HepG2 (cell line): ENCODE measurements at regions not wholly inside any gene's neighbourhood (a gene's known extent, or its start where the extent isn't known, plus 50 kb on each side); places are given as distances from the start of the nearest gene placed in this dataset.

Experiments used
- ATAC-seq: fragments of 200-7000 bp; cut with Tn5 transposase; 3 replicates; pipeline ENCODE4 v1.9.1; 2020; ENCODE audit warnings: mild to moderate bottlenecking, moderate library complexity
- BruUV-seq: library from RNA; stranded (reverse); fragments of 400-500 nt; replicated peaks from 2 replicates; lab custom pipeline; 2021; lab: Mats Ljungman, UMichigan
- CTCF ChIA-PET: fragments of 300-600 bp; formaldehyde crosslinking; extraction: SDS; loops from one replicate; lab custom pipeline; 2021; ENCODE audit warnings: low total read pairs, inconsistent platforms, low intra/inter-chr PET ratio; lab: Yijun Ruan, JAX
- POLR2A ChIA-PET: fragments of 350-600 bp; sonication (Branson Sonifier 250); formaldehyde crosslinking; loops from one replicate; lab custom pipeline; 2020; ENCODE audit warnings: antibody characterized with exemption, inconsistent platforms; lab: Yijun Ruan, JAX
- DNase-seq: peaks from one replicate; pipeline ENCODE4 v3.0.0-alpha.2; 2015; ENCODE audit warnings: low spot score
- FAIRE-seq: peaks from 3 replicates; lab custom pipeline; 2011; peaks lifted over from hg19 to GRCh38; lab: Jason Lieb, UNC
- H2AFZ ChIP-seq: one replicate; pipeline ENCODE4 v1.6.1; 2011; ENCODE audit warnings: low read length, inconsistent platforms
- H3K27ac ChIP-seq: fragments of 300-600 bp; 3 replicates; pipeline ENCODE4 v1.8.0; 2011; ENCODE audit warnings: mixed run types, mild to moderate bottlenecking, mixed read lengths, low read length, inconsistent platforms; ENCODE audit not compliant: insufficient read depth; ENCODE audit errors: extremely low read length
- H3K27me3 ChIP-seq, 2 experiments: fragments of 200-600 bp in 1 of 2; 2 replicates in 1 of 2; 3 replicates in 1 of 2; pipeline versions ENCODE4 v1.6.0 to v1.8.0; 2011; ENCODE audit warnings: low read length in 2 of 2, mild to moderate bottlenecking in 2 of 2, moderate library complexity in 2 of 2, inconsistent platforms in 1 of 2; ENCODE audit not compliant: insufficient read depth in 2 of 2, control insufficient read depth in 1 of 2
- H3K36me3 ChIP-seq, 2 experiments: fragments of 200-600 bp in 1 of 2; replicated peaks in 1 of 2; 2 replicates in 1 of 2; 3 replicates in 1 of 2; pipeline versions ENCODE4 v1.5.1 to v1.8.0; 2011; ENCODE audit warnings: low read length in 2 of 2, inconsistent platforms in 1 of 2; ENCODE audit not compliant: insufficient read depth in 2 of 2, control insufficient read depth in 1 of 2
- H3K4me1 ChIP-seq: 2 replicates; pipeline ENCODE4 v1.5.1; 2012; ENCODE audit warnings: low read length, inconsistent platforms; ENCODE audit not compliant: insufficient read depth
- H3K4me2 ChIP-seq: 2 replicates; pipeline ENCODE4 v1.6.0; 2011; ENCODE audit warnings: low read depth, low read length, inconsistent platforms
- H3K4me3 ChIP-seq, 3 experiments: fragments of 200-600 bp in 1 of 3; sonication (generic), shearing (Covaris generic) in 1 of 3; replicated peaks in 1 of 3; 2 replicates each; pipeline ENCODE4 v1.5.1; 2011 to 2016; ENCODE audit warnings: low read length in 3 of 3, inconsistent platforms in 2 of 3, low read depth in 2 of 3, mild to moderate bottlenecking in 2 of 3, control low read depth in 1 of 3, mixed read lengths in 1 of 3; ENCODE audit not compliant: insufficient read depth in 1 of 3
- H3K79me2 ChIP-seq: one replicate; pipeline ENCODE4 v1.6.1; 2011; ENCODE audit warnings: low read length, inconsistent platforms; ENCODE audit not compliant: insufficient read depth
- H3K9ac ChIP-seq: 2 replicates; pipeline ENCODE4 v1.6.0; 2011; ENCODE audit warnings: mild to moderate bottlenecking, low read depth, low read length, inconsistent platforms; ENCODE audit not compliant: insufficient read depth
- H3K9me3 ChIP-seq: 2 replicates; pipeline ENCODE4 v1.5.1; 2012; ENCODE audit warnings: mild to moderate bottlenecking, low read length
- H4K20me1 ChIP-seq: 2 replicates; pipeline ENCODE4 v1.6.0; 2011; ENCODE audit warnings: inconsistent platforms, mild to moderate bottlenecking, low read length, moderate library complexity; ENCODE audit not compliant: insufficient read depth
- GMEB2 ChIP-seq: IDR thresholded peaks from 2 replicates; pipeline ENCODE4 v1.6.1; 2016; ENCODE audit warnings: missing biosample characterization, missing genetic modification reagents, low read depth
- PRPF4 ChIP-seq: fragments of 200-400 bp; formaldehyde crosslinking; IDR thresholded peaks from 2 replicates; pipeline ENCODE4 v1.6.1; 2016; ENCODE audit warnings: low read length, low read depth; ENCODE audit not compliant: poor library complexity, severe bottlenecking
- ZBTB7B ChIP-seq: sonication (generic); formaldehyde crosslinking; IDR thresholded peaks from 2 replicates; pipeline ENCODE4 v1.4.0; 2020; ENCODE audit warnings: missing genetic modification reagents
- ZNF564 ChIP-seq: sonication (generic); formaldehyde crosslinking; IDR thresholded peaks from 2 replicates; pipeline ENCODE4 v1.8.1; 2023; ENCODE audit warnings: mild to moderate bottlenecking, missing genetic modification reagents
- WGBS: methylation state at CpG from one replicate; pipeline ENCODE4 v1.1.6; 2017; ENCODE audit warnings: low lambda C conversion rate; 5-methylcytosine and 5-hydroxymethylcytosine counted together
- in situ Hi-C: cut with HindIII; loops from 2 replicates; pipeline ENCODE4 v1.10.0; 2017; ENCODE audit warnings: low pct_unique_long_range_greater_than_20kb; ENCODE audit not compliant: extremely low pct_ligation_motif_present
- intact Hi-C: fragments of 100-400 bp; cut with micrococcal nuclease; formaldehyde crosslinking; loops from one replicate; pipeline ENCODE4 v1.10.0; 2022; ENCODE audit not compliant: unreplicated experiment
- TF ChIP-seq, protein P1 (sequence below): IDR thresholded peaks from 2 replicates; pipeline ENCODE4 v1.6.1; 2016

DNA sequence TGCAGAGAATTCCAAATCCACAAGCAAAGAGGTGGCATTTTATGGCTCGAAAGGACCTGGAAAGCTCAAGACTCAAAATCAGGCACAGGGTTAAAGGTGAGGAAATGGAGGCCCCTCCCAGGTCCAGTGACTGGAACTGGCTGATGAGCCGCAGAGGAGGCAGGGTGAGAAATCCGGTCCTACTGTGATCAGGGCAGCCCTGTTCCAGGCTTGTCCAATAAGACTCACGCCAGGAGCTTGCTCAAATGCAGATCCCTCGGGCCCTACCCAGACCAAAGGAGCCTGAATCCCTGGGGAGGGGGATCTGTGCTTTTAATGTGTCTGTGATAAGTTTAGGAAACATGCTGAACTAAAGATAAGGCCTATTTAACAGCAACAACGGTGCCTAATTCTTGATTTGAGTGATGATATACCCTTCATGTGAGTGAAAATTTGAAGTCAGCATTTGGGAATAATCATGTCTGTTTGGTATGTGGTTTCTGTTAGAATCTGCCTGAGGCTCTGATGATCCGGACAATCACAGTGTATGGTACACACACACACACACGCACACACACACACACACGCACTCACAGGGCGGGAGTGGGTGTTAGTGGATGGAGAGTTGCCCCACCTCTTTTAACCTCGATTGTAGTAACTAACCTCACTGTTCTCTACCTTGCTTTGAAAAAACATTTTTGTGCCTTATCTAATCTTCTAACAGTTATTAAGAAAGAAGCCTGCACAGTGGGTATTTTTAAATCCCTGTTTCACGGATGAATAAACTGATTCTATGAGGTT, 54.1 kb upstream of the LYST start:
- no TSS peak for BruUV-seq
- H3K9ac ChIP-seq = no peak overlapping the region
- no peaks in the 10 kb centered on the region for H4K20me1 ChIP-seq
- H3K9me3 ChIP-seq = no peaks in the 10 kb centered on the region
- ATAC-seq = no peak
- H3K4me2 ChIP-seq = no peak overlapping the region
- ChIA-PET CTCF (no interaction called here), POLR2A (no interaction called here)
- no peaks in the 10 kb centered on the region for H3K36me3 ChIP-seq
- 21% methylated on average over 10 of the region's 12 CpGs for WGBS
- H3K27ac ChIP-seq = no peak overlapping the region
- intact Hi-C loops = no loop called here
- H3K27me3 ChIP-seq = peaks cover 2 to 13% of the 10 kb centered on the region in 2 experiments; a peak in 2 of 5 replicates
- H3K4me1 ChIP-seq = peaks cover 10% of the 10 kb centered on the region; the same call in 1 of the 2 replicates
- no peak overlapping the region for H3K4me3 ChIP-seq
- no peak for DNase-seq
- H2AFZ ChIP-seq = no peak overlapping the region
- TF ChIP-seq ZNF564 (CRISPR knock-in tag) (no peak), PRPF4 (no peak), ZBTB7B (CRISPR knock-in tag) (no peak), GMEB2 (CRISPR knock-in tag) (no peak)
- TF ChIP-seq, protein P1, sequence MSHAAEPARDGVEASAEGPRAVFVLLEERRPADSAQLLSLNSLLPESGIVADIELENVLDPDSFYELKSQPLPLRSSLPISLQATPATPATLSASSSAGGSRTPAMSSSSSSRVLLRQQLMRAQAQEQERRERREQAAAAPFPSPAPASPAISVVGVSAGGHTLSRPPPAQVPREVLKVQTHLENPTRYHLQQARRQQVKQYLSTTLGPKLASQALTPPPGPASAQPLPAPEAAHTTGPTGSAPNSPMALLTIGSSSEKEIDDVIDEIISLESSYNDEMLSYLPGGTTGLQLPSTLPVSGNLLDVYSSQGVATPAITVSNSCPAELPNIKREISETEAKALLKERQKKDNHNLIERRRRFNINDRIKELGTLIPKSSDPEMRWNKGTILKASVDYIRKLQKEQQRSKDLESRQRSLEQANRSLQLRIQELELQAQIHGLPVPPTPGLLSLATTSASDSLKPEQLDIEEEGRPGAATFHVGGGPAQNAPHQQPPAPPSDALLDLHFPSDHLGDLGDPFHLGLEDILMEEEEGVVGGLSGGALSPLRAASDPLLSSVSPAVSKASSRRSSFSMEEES (CRISPR knock-in tag) = no peak
- TF ChIP-seq, all 625 proteins: peak for 0
- FAIRE-seq = no peak
- H3K79me2 ChIP-seq = no peaks in the 10 kb centered on the region
- in situ Hi-C loops = no loop called here
